ENCODE measurements at regions not wholly inside any gene's neighbourhood (a gene's known extent, or its start where the extent isn't known, plus 50 kb on each side); places are given as distances from the start of the nearest gene placed in this dataset.

DNA sequence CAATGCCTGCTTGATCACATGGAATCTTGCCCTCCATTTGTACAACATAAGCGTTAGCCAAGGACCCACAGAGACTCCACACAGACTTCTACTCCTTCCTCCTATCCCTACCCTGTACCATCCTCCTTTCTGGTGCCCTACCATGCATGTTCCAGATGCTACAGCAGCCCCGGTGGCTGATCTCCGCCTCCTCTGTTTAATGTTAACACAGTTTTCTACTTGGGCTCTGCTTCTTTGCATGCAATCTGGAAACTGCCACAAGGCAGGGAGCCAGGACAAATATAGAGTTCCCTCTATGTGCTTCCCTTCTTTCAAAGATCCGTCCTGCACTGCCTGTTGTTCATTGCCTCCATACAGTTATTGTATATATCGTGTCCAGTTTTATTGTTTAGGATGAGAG lies 368.6 kb upstream of the TENM3 start:
- TF ChIP-seq SP1 (IDR thresholded peaks at IDR 0.05; ENCODE audit: low read depth, low read length) (no peak), MXI1 (IDR thresholded peaks at IDR 0.05; ENCODE audit: low read depth, low read length) (no peak), MYC (IDR thresholded peaks at IDR 0.05; ENCODE audit: insufficient read depth, insufficient read length, insufficient replicate concordance, low read length, severe bottlenecking) (no peak), RELA (IDR thresholded peaks at IDR 0.05; ENCODE audit: borderline replicate concordance, partially characterized antibody) (no peak), POLR2AphosphoS5 (IDR thresholded peaks at IDR 0.05; ENCODE audit: low read length) (no peak), POLR2A (IDR thresholded peaks at IDR 0.05; ENCODE audit: low read depth, low read length) (no peak), NFIC (IDR thresholded peaks at IDR 0.05; ENCODE audit: low read depth, low read length) (no peak), NR2C2 (IDR thresholded peaks at IDR 0.05; ENCODE audit: borderline replicate concordance, control insufficient read depth, insufficient read length, low read depth) (no peak), SUZ12 (IDR thresholded peaks at IDR 0.05; ENCODE audit: unreplicated experiment) (no peak), SREBF2 (IDR thresholded peaks at IDR 0.05; ENCODE audit: low read length) (no peak), NBN (IDR thresholded peaks at IDR 0.05) (no peak)
- TF ChIP-seq, protein P1, sequence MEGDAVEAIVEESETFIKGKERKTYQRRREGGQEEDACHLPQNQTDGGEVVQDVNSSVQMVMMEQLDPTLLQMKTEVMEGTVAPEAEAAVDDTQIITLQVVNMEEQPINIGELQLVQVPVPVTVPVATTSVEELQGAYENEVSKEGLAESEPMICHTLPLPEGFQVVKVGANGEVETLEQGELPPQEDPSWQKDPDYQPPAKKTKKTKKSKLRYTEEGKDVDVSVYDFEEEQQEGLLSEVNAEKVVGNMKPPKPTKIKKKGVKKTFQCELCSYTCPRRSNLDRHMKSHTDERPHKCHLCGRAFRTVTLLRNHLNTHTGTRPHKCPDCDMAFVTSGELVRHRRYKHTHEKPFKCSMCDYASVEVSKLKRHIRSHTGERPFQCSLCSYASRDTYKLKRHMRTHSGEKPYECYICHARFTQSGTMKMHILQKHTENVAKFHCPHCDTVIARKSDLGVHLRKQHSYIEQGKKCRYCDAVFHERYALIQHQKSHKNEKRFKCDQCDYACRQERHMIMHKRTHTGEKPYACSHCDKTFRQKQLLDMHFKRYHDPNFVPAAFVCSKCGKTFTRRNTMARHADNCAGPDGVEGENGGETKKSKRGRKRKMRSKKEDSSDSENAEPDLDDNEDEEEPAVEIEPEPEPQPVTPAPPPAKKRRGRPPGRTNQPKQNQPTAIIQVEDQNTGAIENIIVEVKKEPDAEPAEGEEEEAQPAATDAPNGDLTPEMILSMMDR (IDR thresholded peaks at IDR 0.05 in 2 of 3, conservative IDR thresholded peaks at IDR 0.05 in 1 of 3; ENCODE audit: control insufficient read depth in 2 of 3, extremely low read depth in 1 of 3, insufficient read depth in 1 of 3, low read depth in 3 of 3, low read length in 3 of 3) = no peak
- TF ChIP-seq, protein P2, sequence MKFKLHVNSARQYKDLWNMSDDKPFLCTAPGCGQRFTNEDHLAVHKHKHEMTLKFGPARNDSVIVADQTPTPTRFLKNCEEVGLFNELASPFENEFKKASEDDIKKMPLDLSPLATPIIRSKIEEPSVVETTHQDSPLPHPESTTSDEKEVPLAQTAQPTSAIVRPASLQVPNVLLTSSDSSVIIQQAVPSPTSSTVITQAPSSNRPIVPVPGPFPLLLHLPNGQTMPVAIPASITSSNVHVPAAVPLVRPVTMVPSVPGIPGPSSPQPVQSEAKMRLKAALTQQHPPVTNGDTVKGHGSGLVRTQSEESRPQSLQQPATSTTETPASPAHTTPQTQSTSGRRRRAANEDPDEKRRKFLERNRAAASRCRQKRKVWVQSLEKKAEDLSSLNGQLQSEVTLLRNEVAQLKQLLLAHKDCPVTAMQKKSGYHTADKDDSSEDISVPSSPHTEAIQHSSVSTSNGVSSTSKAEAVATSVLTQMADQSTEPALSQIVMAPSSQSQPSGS (IDR thresholded peaks at IDR 0.05; ENCODE audit: low read length) = no peak
- TF ChIP-seq, protein P3, sequence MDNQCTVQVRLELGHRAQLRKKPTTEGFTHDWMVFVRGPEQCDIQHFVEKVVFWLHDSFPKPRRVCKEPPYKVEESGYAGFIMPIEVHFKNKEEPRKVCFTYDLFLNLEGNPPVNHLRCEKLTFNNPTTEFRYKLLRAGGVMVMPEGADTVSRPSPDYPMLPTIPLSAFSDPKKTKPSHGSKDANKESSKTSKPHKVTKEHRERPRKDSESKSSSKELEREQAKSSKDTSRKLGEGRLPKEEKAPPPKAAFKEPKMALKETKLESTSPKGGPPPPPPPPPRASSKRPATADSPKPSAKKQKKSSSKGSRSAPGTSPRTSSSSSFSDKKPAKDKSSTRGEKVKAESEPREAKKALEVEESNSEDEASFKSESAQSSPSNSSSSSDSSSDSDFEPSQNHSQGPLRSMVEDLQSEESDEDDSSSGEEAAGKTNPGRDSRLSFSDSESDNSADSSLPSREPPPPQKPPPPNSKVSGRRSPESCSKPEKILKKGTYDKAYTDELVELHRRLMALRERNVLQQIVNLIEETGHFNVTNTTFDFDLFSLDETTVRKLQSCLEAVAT (IDR thresholded peaks at IDR 0.05) = no peak

Data from GM12878 (cell line).